GM19452 (cell line): ENCODE measurements at regions not wholly inside any gene's neighbourhood (a gene's known extent, or its start where the extent isn't known, plus 50 kb on each side); places are given as distances from the start of the nearest gene placed in this dataset.

Experiments
- ATAC-seq: cut with Tn5 transposase; IDR thresholded peaks from one replicate; pipeline ENCODE4 v1.9.1; 2021; ENCODE audit not compliant: unreplicated experiment

DNA sequence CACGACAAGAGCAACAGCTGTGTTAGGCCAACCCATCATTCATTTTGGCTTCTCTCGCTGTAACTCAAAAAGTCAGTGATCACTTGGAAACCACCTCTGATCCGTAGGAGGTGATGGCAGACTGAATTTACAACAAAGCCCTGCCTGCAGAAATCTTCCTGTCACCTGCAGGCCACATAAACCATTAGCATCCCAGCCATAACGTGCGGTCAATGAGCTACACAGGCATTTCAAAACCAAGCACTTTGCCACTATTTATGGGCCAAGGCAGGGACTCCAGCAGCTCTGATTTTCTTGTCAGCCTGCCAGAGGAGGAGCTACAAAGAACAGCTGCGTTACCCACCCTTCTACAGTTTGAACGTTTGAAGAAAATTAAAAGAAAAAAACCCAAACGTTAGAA lies 228.1 kb upstream of the PPARGC1A start:
- no peak for ATAC-seq

DNA sequence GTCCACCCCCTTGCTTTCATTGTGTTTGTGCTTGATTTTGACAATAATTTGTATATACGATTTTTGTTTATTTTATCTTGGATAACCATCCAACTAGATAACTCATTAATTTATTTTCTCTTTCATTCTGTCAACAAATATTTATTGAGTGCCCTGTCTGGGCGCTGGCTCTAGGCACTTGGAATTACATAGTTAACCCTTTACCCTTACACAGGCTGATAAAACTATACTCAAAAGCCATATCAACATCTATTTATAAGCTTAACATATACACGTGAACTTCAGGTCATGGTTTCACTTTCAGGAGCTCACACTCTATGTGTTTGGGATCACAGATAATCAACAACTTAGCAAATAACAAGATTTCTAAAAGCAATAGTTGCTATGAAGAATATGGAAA lies 226.3 kb upstream of the PPARGC1A start:
- no peak for ATAC-seq

DNA sequence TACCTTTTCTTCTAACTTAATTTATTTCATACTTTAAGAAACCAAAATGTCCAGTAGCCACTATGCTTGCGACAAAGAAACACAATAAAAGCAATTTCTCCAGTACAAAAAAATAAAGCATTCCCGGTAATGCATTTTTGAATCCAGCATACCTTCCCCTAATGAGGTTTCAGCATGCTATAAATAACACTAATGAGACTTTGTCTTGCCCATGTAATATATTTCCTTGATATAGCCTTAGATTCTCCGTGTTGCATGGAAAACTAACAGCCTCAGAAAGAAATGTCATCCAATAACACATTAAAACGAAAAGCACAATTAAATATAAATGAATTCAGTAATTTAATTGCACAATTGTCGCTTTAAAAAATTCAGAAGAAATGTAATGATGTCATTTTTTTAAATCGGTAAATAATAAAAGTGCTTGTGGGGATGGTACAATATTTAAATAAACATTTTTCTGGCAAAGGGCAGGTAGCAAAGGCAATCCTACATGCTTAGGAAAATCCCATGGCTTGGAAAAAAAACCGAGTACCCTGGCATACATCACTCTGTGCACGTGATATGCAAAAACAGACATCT lies 225.2 kb upstream of the PPARGC1A start:
- no peak for ATAC-seq

DNA sequence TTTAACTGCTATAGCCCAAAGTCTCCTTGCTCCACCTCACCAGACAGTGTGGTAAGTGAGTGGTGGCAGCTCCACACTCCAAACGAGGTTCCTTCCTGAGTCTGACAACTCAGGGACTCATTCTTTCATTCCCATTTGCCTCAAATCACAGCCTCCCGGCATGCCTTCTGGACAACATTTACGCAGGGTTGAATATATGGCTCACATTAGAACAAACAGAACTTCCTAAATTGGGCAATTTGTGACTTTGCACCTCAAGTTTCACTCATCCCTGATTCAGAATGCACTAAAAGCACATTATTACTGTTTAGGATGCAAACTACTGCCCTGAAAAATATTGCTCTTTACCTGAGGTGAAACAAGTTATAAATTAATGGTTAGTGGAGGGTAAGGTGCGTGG lies 224.6 kb upstream of the PPARGC1A start:
- ATAC-seq = no peak

DNA sequence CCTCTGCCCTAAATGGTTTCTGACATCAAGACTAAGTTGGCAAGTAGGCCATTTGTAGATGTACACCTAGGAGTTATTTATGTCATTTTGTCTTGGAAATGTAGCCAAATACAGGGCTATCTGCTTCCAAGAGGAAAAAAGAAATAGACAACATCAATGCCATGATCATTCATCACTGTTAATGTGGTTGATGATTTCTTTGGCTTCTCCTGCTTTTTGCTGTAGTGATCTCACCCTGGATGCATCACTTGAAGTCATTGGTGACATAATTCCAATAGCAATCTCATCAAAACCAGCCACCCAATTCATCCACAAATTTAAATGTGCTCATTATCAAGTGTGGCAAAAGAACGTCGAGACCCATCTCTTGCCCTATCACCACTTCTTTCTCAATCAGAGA lies 222.6 kb upstream of the PPARGC1A start:
- ATAC-seq = no peak

DNA sequence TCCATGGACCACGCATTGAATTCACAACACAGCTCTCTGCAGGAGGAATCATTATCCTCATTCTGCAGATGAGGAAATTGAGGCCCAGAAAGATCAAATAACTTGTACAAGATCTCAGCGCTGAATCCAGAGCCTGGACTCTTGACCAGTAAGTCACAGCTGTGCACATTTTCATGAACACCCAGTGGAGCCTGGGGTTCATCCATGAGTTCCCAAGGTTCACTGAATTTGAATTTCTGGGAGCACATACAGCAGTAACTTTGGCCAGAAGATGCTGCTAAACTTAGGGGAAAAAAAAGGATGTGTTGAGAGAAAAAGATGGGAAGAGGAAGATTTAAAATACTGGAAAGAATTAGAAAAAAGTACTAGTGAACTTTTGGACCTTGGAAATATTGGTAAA lies 218.7 kb upstream of the PPARGC1A start:
- no peak for ATAC-seq

DNA sequence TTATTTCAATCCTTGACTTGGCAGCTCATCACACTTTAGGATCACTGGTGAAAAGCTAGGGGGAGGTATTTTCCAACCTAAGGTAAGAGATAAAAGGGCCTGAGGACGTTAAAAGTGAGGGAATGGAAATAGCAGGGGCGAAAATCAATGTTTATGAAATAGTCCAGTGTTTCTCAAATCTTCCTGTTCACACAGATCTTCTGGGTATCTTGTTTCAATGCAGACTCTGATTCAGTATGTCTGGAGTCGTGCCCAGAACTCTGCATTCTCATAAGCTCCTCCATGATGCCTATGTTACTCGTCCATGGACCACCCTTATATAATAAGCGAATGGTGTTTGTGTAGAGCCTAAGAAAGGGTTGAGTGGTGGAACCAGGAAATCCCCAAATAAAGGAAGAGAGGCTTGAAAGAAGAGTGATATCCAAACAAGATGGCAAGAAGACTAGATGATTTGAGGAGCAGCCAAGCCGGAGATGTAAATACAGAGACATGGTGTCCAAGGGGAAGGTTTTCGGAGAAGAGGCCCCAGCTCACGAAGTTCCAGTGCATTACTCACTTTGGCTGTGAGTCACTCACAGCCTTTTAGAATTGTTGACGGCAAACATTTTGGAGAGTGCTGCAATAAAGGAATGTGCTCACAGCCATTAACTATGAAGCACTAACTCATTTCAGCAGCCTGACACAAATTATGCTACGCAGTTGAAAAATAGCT lies 215.6 kb upstream of the PPARGC1A start:
- no peak for ATAC-seq

DNA sequence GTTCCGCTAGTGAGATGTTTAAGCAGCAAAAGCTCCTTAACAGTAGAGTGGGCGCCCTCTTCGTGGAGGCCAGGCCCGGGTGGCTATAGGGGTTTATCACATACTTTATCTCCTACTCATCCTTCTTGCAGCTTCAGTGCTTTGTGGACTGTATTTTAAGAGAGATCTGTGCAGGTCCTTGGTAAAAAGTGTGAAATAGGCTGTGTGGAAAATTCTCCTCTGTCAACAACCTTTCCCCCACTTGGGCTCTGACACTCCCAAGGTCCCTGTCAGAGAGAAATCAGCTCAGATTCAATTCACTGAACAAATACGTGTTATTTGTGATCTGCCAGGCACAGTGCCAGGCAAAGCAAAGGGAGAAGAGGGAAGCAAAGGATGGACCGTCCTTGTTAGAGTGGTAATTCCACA lies 214.3 kb upstream of the PPARGC1A start:
- ATAC-seq = no peak

DNA sequence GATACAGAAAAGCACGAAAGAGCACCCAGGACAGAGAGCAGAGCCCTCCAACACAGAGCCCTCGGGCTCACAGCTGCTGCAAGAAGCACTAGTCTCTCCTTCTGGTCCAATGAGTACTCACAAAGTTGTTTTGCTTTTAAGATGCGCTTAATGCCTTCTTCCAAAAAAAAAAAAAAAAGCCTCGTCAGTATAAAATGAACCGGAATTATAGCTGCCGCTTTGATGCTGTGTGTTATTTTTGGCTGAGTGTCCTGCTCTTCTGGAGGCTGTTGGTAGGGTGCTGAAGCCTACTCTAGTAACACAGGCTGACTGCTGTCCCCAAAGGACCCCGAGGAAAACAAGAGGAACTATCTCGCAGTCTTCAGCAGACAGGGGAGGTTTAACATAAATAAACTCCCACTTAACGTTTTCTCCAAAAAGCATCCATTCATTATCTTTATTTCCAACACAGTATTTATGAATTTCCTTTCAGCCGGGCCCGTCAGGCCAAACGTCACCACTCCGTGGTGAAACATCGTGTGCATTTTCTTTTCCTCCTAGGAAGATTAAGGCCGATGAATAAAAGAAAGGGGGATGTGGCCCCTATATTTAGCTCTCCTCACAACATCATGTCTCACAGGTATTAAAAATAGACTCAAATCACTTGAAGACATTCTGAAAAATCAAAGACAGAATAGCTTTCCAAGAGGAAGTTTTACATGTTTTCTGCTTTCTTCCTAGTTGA lies 213.7 kb upstream of the PPARGC1A start:
- ATAC-seq = no peak

DNA sequence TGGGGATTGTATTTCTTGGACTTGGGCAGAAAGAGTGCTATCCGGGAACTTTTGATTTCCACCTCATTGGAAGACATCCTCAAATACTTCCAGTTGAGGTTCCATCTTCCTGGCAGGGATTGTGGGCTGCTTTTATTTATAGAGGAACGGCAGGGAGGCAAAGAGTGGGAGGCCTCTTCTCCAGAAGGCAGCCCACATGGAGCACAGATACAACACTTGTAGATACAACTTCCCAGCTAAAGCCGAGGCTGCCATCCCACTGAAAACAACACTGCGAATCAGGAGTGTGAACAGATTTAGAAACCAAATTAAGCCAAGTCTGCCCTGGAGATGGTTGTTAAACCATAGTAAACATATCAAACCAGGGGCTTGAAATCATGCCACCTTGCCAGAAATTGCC lies 212.8 kb upstream of the PPARGC1A start:
- ATAC-seq = no peak

DNA sequence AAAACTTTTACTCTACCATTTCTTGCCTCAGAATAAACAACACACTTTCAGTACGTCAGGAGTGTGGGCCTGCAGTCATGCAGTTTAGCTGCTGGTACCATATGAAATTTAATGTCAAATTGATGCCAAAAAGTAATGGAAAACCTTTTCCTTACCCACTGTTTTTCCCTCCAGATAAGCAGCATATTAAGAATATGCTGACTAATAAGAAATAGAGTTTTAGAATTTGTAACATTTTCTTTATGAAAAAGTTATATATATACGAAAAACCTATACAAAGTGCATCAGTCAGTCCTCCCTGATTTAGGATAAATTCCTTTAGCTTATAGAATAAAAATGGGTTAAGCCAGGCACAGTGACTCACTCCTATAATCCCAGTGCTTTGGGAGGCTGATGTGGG lies 206.8 kb upstream of the PPARGC1A start:
- no peak for ATAC-seq

DNA sequence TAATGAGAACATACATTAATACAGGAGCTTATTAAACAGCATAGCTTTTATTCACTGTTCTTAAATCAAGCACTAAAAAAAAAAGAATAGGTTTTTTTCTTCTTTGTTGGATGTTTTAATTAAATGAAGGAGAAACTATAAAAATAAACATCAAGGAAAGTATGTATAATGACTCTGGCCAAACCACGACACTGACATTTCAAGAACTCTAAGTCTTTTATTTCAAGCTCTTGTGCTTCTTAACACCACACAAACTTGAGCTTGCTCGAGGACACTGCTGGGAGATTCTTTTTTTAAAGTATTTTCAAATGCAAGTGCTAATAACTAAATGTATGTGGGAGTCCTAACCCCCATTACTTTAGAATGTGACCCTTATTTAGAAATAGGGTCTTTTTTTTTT lies 204.9 kb upstream of the PPARGC1A start:
- ATAC-seq = no peak

DNA sequence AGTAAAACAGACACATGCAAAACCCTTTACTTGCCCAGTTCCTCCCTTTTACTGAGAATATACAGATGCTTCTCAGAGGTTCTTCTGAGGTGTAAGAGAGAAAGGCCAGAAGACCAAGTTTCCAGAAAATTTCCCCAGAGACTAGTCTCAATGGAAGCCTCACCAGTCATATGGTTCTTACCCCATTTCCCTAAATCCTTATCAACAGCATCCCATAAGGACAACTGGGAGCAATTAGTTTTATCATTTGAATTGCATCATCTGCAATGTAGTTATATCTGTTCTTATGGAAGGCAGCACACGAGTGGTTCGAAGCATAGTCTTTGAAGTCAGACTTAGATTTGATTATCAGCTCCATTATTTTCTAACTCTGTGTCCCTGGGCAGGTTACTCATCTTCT lies 203.6 kb upstream of the PPARGC1A start:
- ATAC-seq = no peak

DNA sequence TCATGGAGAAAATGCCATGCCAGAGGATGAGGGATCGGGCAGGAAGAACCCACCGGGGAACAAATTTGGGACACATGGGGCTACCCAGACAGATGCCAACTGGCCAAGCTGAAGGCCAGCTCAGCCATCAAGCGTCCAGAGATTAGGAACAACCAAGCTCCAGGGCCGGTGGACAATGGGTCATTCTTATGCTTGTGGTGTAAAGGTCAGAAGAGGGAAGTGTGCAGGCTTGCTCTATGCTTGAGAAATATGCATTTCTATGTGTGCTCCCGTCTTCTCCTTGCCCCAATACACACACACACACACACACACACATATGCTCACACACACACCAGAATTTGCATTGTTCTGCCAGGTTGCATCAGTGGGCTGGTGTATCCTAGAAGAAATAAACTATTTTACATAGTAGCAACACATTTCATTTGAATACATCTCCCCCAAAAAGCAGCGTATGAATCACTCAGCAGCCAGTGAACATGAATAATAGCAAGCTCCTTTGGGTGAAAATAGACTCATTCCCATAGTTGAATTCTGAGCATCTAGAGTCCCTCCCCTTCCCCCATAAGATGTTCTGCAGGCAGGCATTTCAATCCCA lies 201.9 kb upstream of the PPARGC1A start:
- no peak for ATAC-seq

DNA sequence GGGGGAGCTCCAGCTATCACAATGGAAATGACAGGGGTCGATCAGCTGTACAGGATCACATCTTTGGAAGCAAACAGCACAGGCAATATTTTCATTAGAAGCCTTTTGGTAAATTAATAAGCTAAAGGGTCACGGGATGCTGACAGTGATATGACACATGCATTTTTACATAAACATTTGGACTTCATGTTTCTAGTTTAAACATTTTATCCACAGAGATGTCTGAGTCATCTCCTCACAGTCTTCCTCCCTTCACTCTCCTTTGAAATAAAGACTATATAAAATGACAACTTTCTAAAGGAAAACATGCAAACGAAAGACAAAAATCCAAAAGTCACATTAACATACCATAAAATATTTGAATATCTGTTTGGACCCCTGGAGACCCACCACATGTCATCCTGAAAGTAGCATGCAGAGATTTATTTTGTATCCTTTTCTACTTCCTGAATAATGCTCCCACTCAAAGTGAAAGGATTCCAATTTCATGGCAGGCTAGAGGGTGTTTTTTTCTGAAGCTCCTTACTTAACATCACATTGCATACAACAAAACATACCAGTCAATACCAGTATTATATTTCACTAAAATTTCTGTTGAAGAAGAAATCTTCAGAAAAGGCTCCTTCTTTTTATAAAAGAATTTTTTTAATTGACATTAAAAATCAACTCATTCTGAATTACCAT lies 200.1 kb upstream of the PPARGC1A start:
- ATAC-seq = no peak

DNA sequence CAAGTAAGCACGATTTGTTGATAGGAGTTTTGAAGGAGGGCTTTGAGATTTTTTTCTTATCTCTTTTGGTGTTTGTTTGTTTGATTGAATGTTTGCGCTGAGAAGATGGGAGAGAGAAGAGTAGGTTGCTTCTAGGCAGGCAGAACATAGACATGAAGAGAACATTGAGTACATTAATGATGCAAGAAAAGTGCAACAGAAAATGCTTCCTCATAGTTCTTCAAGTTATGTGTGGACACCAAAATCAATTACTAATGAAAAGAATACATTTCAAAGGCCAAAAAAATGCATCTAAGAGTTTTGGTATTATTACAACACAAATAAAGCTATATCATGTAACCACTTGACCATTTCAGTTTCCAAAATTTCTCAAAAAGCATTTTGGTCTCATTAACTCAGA lies 191.0 kb upstream of the PPARGC1A start:
- no peak for ATAC-seq

DNA sequence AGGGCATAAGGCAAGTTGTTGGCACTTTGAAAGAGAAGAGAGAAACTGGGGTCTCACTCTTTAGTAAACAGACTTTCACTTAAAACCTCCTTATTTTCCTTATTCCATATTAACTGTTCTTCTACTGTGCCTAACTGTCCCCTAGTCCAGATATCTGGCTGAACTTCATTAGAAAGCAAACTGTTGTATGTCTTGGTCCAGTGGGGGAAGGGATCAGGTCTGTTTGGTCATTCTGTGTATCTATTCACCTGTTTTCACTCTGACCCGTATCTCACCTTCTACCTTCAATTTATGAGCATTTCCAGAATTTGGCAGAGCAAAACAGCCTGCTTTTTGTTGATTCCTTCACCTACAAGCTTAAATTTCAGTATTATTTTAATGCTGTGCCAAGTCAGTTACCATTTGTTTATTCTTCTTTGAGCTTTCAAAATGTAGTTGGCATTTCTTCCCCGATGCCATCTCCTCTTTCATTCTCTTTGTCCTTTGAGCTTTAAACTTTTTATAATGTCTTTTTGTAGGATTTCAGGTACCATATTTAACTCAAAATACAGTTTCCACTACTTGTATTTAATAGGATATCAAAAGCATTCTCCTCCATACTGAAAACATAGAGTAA lies 188.6 kb upstream of the PPARGC1A start:
- no peak for ATAC-seq

DNA sequence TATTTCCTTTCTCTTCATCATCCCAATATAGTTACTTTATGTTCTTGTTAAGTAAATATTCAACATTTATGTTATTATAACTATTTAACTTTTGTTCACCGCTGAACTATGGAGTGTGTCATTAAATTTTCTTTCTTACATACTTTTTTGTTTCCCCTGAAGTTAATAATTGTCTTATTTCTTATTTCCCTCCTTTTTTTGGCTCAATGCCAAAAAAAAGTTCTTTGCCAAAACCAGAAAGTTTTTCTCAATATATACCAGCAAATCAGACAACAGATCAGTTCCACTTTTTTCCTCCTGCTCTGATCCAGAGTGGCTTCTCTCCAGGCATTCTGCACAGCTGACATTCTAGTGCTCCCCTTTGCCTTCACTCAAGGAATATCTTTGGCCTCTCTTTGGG lies 187.0 kb upstream of the PPARGC1A start:
- ATAC-seq = no peak

DNA sequence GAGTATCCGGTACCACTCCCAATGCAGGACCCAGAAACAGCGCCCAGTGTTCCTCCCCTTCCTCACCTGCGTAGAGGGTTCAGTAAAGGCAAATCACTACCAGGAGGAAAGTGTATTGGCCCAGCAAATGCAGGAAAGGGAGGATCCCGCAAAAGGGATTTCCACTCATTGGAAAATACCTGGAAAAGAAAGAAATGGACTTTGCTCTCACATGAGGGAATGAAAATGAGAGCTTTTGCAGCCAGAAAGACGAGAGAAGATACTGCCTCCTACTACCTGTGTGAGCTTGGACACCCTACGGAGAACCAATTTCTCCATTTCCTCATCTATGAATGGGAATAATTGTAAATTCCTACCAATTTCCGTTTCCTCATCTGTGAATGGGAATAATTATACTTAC lies 184.1 kb upstream of the PPARGC1A start:
- no peak for ATAC-seq

DNA sequence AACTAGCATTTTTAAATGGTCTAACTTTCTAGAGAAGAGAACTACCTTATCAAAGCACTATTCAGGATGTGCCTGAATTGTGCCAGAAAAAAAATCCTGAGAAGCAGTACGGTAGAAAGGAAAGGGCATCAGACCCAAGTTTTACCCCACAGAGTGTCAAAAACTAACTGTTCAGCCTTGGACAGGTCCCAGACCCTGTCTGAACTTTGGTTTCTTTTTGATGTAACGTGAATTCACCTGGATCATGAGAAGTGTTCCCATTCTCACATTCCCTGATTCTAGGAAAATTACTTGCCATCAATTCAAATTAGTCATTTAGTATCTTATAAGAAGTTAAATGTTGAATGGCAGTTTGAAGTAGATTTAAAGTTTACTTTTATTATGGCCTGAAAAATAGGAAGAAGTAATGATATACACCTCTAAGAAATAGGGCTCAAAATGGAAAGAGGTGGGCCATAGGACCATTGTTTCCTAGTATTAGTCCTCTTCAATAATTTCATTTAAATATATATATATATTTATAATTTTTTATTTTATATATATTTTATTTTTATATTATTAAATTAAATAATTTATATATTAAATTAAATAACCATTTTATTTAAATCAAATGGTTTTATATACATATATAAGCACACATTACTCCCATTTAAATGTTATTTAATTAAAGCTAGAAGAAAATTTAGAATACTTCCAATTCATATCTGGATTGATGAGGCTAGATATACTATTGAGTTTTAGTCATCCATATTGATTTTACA lies 181.9 kb upstream of the PPARGC1A start:
- ATAC-seq = no peak
